ENCODE measurements at regions not wholly inside any gene's neighbourhood (a gene's known extent, or its start where the extent isn't known, plus 50 kb on each side); places are given as distances from the start of the nearest gene placed in this dataset.
A peak's percentile ranks its signal among the peaks of the same experiment; 100 is the strongest.

GRCh38 chr3:176554791-176555654 is 642.3 kb downstream of the TBL1XR1 start:
- no peak for DNase-seq (ENCODE audit: low read depth)

GRCh38 chr3:176554264-176554663 is 643.0 kb downstream of the TBL1XR1 start:
- no peak for DNase-seq (ENCODE audit: low read depth)

- no peak for DNase-seq (ENCODE audit: low read depth)
Measured at GRCh38 chr3:176526942-176527341, 670.3 kb downstream of the TBL1XR1 start.

GRCh38 chr3:176526225-176526624 is 671.1 kb downstream of the TBL1XR1 start:
- DNase-seq (ENCODE audit: low read depth) = no peak

- DNase-seq (ENCODE audit: low read depth) = no peak
Measured at GRCh38 chr3:176523114-176523513, 674.2 kb downstream of the TBL1XR1 start.

- no peak for DNase-seq (ENCODE audit: low read depth)
Measured at GRCh38 chr3:176522436-176522835, 674.8 kb downstream of the TBL1XR1 start.

- peak; percentile 18 for DNase-seq (ENCODE audit: low read depth)
Measured at GRCh38 chr3:176521531-176522175, 675.6 kb downstream of the TBL1XR1 start.

GRCh38 chr3:176514297-176514696 is 683.0 kb downstream of the TBL1XR1 start:
- peak; percentile 51 for DNase-seq (ENCODE audit: low read depth)

- no peak for DNase-seq (ENCODE audit: low read depth)
Measured at GRCh38 chr3:176513604-176514003, 683.7 kb downstream of the TBL1XR1 start.

GRCh38 chr3:176512037-176512436 is 685.2 kb downstream of the TBL1XR1 start:
- DNase-seq (ENCODE audit: low read depth) = no peak

GRCh38 chr3:176510097-176510496 is 687.2 kb downstream of the TBL1XR1 start:
- no peak for DNase-seq (ENCODE audit: low read depth)

- DNase-seq (ENCODE audit: low read depth) = no peak
Measured at GRCh38 chr3:176505878-176506621, 691.2 kb downstream of the TBL1XR1 start.

- no peak for DNase-seq (ENCODE audit: low read depth)
Measured at GRCh38 chr3:176491084-176491483, 706.2 kb downstream of the TBL1XR1 start.

- no peak for DNase-seq (ENCODE audit: low read depth)
Measured at GRCh38 chr3:176490357-176490756, 706.9 kb downstream of the TBL1XR1 start.

- peak; percentile 0 for DNase-seq (ENCODE audit: low read depth)
Measured at GRCh38 chr3:176479248-176479647, 718.0 kb downstream of the TBL1XR1 start.

- no peak for DNase-seq (ENCODE audit: low read depth)
Measured at GRCh38 chr3:176469694-176470205, 727.5 kb downstream of the TBL1XR1 start.

- no peak for DNase-seq (ENCODE audit: low read depth)
Measured at GRCh38 chr3:176463610-176464009, 733.7 kb downstream of the TBL1XR1 start.

GRCh38 chr3:176447369-176447768 is 749.9 kb downstream of the TBL1XR1 start:
- no peak for DNase-seq (ENCODE audit: low read depth)

GRCh38 chr3:176442326-176442725 is 755.0 kb downstream of the TBL1XR1 start:
- DNase-seq (ENCODE audit: low read depth) = no peak

- DNase-seq (ENCODE audit: low read depth) = no peak
Measured at GRCh38 chr3:176439729-176440128, 757.6 kb downstream of the TBL1XR1 start.

GRCh38 chr3:176431991-176432390 is 765.3 kb downstream of the TBL1XR1 start:
- DNase-seq (ENCODE audit: low read depth) = no peak

- no peak for DNase-seq (ENCODE audit: low read depth)
Measured at GRCh38 chr3:176431038-176431418, 766.3 kb downstream of the TBL1XR1 start.

All from ELR (cell line).